Mucosa of descending colon (tissue), 3 donors: ENCODE measurements at regions not wholly inside any gene's neighbourhood (a gene's known extent, or its start where the extent isn't known, plus 50 kb on each side); places are given as distances from the start of the nearest gene placed in this dataset.

Experiments used
- ATAC-seq: fragments of 200-7000 bp; cut with Tn5 transposase; one replicate; pipeline ENCODE4 v1.9.1; 2020; ENCODE audit warnings: mild to moderate bottlenecking, moderate library complexity
- DNase-seq, 3 donors: peaks; one replicate each; pipeline ENCODE4 v3.0.0-alpha.2; 2020
- H3K36me3 ChIP-seq: fragments of 200-600 bp; one replicate; pipeline ENCODE4 v1.8.0; 2021; ENCODE audit warnings: low read depth, mild to moderate bottlenecking
- H3K4me1 ChIP-seq: fragments of 200-600 bp; one replicate; pipeline ENCODE4 v1.8.0; 2021; ENCODE audit warnings: low read depth, mild to moderate bottlenecking
- H3K4me3 ChIP-seq: fragments of 200-600 bp; one replicate; pipeline ENCODE4 v1.8.0; 2021; ENCODE audit warnings: mild to moderate bottlenecking
- H3K9me3 ChIP-seq: fragments of 200-600 bp; one replicate; pipeline ENCODE4 v1.8.0; 2021; ENCODE audit warnings: mild to moderate bottlenecking
- CTCF ChIP-seq: fragments of 200-600 bp; IDR thresholded peaks from one replicate; pipeline ENCODE4 v1.8.0; 2022; ENCODE audit warnings: antibody characterized with exemption, mild to moderate bottlenecking
- intact Hi-C, 2 donors: fragments of 100-400 bp; cut with DNase I in 1 of 2; cut with micrococcal nuclease in 1 of 2; formaldehyde crosslinking; loops; one replicate each; pipeline versions ENCODE4 v1.11.0 to v1.11.1; 2022; cut with DNase I, micrococcal nuclease
- donor health status: DM: no; HTN: no; CAD: no; lungs with moderate emphysema.
- donor health status: DM: no; HTN: no; CAD: no.
- donor health status: DM: no; HTN: yes; CAD: no.

GRCh38 chr1:112054510-112054909 is 65.0 kb upstream of the KCND3 start:
- H3K4me3 ChIP-seq, result no peak overlapping the region
- H3K4me1 ChIP-seq, result no peaks in the 10 kb centered on the region
- H3K9me3 ChIP-seq, result no peaks in the 10 kb centered on the region
- ATAC-seq, result no peak
- H3K36me3 ChIP-seq, result no peaks in the 10 kb centered on the region
- no peak for TF ChIP-seq CTCF
- intact Hi-C loops, result no loop called here
- DNase-seq, result no peak

- H3K4me1 ChIP-seq, result no peaks in the 10 kb centered on the region
- H3K9me3 ChIP-seq, result no peaks in the 10 kb centered on the region
- DNase-seq (no peak), ATAC-seq (no peak)
- intact Hi-C loops, result no loop called here
- H3K36me3 ChIP-seq, result no peaks in the 10 kb centered on the region
- TF ChIP-seq CTCF, result no peak
- no peak overlapping the region for H3K4me3 ChIP-seq
Observed at GRCh38 chr1:112056354-112056753, 66.9 kb upstream of the KCND3 start.

- intact Hi-C loops, result no loop called here
- no peak for DNase-seq
- no peaks in the 10 kb centered on the region for H3K36me3 ChIP-seq
- H3K4me3 ChIP-seq, result no peak overlapping the region
- no peak for ATAC-seq
- TF ChIP-seq CTCF, result no peak
- H3K4me1 ChIP-seq, result no peaks in the 10 kb centered on the region
- no peaks in the 10 kb centered on the region for H3K9me3 ChIP-seq
Observed at GRCh38 chr1:112057736-112058135, 68.3 kb upstream of the KCND3 start.

- H3K36me3 ChIP-seq, result no peaks in the 10 kb centered on the region
- intact Hi-C loops, result no loop called here
- H3K9me3 ChIP-seq, result no peaks in the 10 kb centered on the region
- DNase-seq (no peak), ATAC-seq (no peak)
- H3K4me1 ChIP-seq, result no peaks in the 10 kb centered on the region
- no peak for TF ChIP-seq CTCF
- H3K4me3 ChIP-seq, result no peak overlapping the region
Observed at GRCh38 chr1:112058815-112059450, 69.5 kb upstream of the KCND3 start.

- Histone ChIP-seq H3K4me1 (no peaks in the 10 kb centered on the region), H3K4me3 (no peak overlapping the region), H3K36me3 (no peaks in the 10 kb centered on the region), H3K9me3 (no peaks in the 10 kb centered on the region)
- DNase-seq (no peak), ATAC-seq (no peak)
- intact Hi-C loops, result no loop called here
- no peak for TF ChIP-seq CTCF
Observed at GRCh38 chr1:112059679-112060078, 70.2 kb upstream of the KCND3 start.

- intact Hi-C loops, result no loop called here
Observed at GRCh38 chr1:112060261-112060660, 70.8 kb upstream of the KCND3 start.

More at GRCh38 chr1:112060261-112060660, 70.8 kb upstream of the KCND3 start:
- DNase-seq (no peak), ATAC-seq (no peak)
- Histone ChIP-seq H3K4me3 (no peak overlapping the region), H3K36me3 (no peaks in the 10 kb centered on the region), H3K9me3 (no peaks in the 10 kb centered on the region), H3K4me1 (no peaks in the 10 kb centered on the region)
- no peak for TF ChIP-seq CTCF
